ENCODE measurements at regions not wholly inside any gene's neighbourhood (a gene's known extent, or its start where the extent isn't known, plus 50 kb on each side); places are given as distances from the start of the nearest gene placed in this dataset.

DNA sequence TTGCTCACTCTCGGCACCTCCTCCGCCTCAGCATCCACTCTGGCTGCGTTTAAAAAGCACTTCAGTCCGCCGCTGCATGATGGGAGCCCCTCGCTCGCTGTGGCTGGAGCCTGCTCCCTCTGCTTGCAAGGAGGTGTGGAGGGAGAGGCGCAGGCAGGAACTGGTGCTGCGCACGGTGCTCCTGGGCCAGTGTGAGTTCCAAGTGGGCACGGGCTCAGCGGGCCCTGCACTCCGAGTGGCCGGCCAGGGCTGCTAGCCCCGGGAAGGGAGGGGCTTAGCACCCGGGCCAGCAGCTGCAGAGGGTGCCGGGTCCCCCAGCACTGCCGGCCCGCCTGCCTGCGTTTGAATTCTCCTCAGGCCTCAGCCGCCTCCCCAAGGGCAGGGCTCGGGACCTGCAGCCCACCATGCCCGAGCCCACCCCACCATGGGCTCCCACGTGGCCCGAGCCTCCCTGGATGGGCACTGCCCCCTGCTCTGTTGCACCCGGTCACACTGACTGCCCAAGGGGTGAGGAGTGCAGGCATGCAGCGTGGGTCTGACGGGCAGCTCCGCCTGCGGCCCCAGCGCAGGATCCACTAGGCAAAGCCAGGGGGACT, 1599.5 kb downstream of the NCAM2 start:
- TF ChIP-seq TAF1 (IDR thresholded peaks at IDR 0.05; ENCODE audit: low read depth, low read length) (no peak), CTCF (IDR thresholded peaks at IDR 0.05; ENCODE audit: control extremely low read depth in 1 of 3, insufficient read depth in 1 of 3, low read depth in 1 of 3, low read length in 3 of 3) (no peak), SIN3A (conservative IDR thresholded peaks at IDR 0.05 in 1 of 2, IDR thresholded peaks at IDR 0.05 in 1 of 2; ENCODE audit: low read depth in 1 of 2, low read length in 2 of 2) (no peak), EGR1 (IDR thresholded peaks at IDR 0.05; ENCODE audit: borderline replicate concordance, low read depth, low read length) (no peak), HDAC6 (IDR thresholded peaks at IDR 0.05; ENCODE audit: low read depth, low read length) (no peak), HDAC2 (IDR thresholded peaks at IDR 0.05; ENCODE audit: borderline replicate concordance in 1 of 2, low read depth in 2 of 2, low read length in 2 of 2) (no peak), USF2 (IDR thresholded peaks at IDR 0.05; ENCODE audit: low read length) (no peak), EZH2 (IDR thresholded peaks at IDR 0.05; ENCODE audit: low read depth, low read length, severe bottlenecking) (no peak), JUN (IDR thresholded peaks at IDR 0.05; ENCODE audit: low read depth, low read length) (no peak), SP1 (IDR thresholded peaks at IDR 0.05; ENCODE audit: low read depth, low read length) (no peak), CHD1 (IDR thresholded peaks at IDR 0.05; ENCODE audit: low read depth, low read length) (no peak)

All from H1 (cell line).